Inferior parietal cortex (tissue), 1 donor: ENCODE measurements at regions not wholly inside any gene's neighbourhood (a gene's known extent, or its start where the extent isn't known, plus 50 kb on each side); places are given as distances from the start of the nearest gene placed in this dataset.
"Not testable (repeated sequence)": the region's sequence is repeated elsewhere in the genome, so short reads cannot be mapped to it uniquely, and the experiment has no call there.

Experiments used
- DNase-seq: peaks from one replicate; pipeline ENCODE4 v3.0.0-alpha.2; 2016; ENCODE audit errors: extremely low spot score

GRCh38 chr6:48403587-48403986, 292.6 kb upstream of the PTCHD4 start:
- no peak for DNase-seq

- no peak for DNase-seq
Observed at GRCh38 chr6:48401016-48401415, 290.0 kb upstream of the PTCHD4 start.

- no peak for DNase-seq
Observed at GRCh38 chr6:48397887-48398286, 286.9 kb upstream of the PTCHD4 start.

- no peak for DNase-seq
Observed at GRCh38 chr6:48389146-48390043, 278.4 kb upstream of the PTCHD4 start.

- no peak for DNase-seq
Observed at GRCh38 chr6:48388044-48388443, 277.0 kb upstream of the PTCHD4 start.

GRCh38 chr6:48378884-48379407, 267.9 kb upstream of the PTCHD4 start:
- no peak for DNase-seq

GRCh38 chr6:48377115-48377514, 266.1 kb upstream of the PTCHD4 start:
- DNase-seq = no peak

GRCh38 chr6:48371226-48371625, 260.2 kb upstream of the PTCHD4 start:
- not testable (repeated sequence) for DNase-seq

GRCh38 chr6:48369100-48369499, 258.1 kb upstream of the PTCHD4 start:
- no peak for DNase-seq

GRCh38 chr6:48325701-48326100, 214.7 kb upstream of the PTCHD4 start:
- no peak for DNase-seq

- no peak for DNase-seq
Observed at GRCh38 chr6:48318670-48319069, 207.7 kb upstream of the PTCHD4 start.

GRCh38 chr6:48315915-48316314, 204.9 kb upstream of the PTCHD4 start:
- DNase-seq = no peak

- no peak for DNase-seq
Observed at GRCh38 chr6:48315051-48315719, 204.2 kb upstream of the PTCHD4 start.

GRCh38 chr6:48311301-48311700, 200.3 kb upstream of the PTCHD4 start:
- no peak for DNase-seq

- no peak for DNase-seq
Observed at GRCh38 chr6:48307573-48307972, 196.6 kb upstream of the PTCHD4 start.

GRCh38 chr6:48290595-48290994, 179.6 kb upstream of the PTCHD4 start:
- no peak for DNase-seq

GRCh38 chr6:48289841-48290240, 178.8 kb upstream of the PTCHD4 start:
- no peak for DNase-seq

- no peak for DNase-seq
Observed at GRCh38 chr6:48281217-48281616, 170.2 kb upstream of the PTCHD4 start.

- peak; percentile 35 for DNase-seq
Observed at GRCh38 chr6:48280035-48280620, 169.1 kb upstream of the PTCHD4 start.

GRCh38 chr6:48278261-48278660, 167.3 kb upstream of the PTCHD4 start:
- DNase-seq = no peak

GRCh38 chr6:48272518-48272917, 161.5 kb upstream of the PTCHD4 start:
- no peak for DNase-seq

GRCh38 chr6:48255094-48255493, 144.1 kb upstream of the PTCHD4 start:
- DNase-seq = no peak

- DNase-seq = no peak
Observed at GRCh38 chr6:48249071-48249470, 138.1 kb upstream of the PTCHD4 start.
